Hepatocyte (in vitro differentiated cells): ENCODE measurements at regions not wholly inside any gene's neighbourhood (a gene's known extent, or its start where the extent isn't known, plus 50 kb on each side); places are given as distances from the start of the nearest gene placed in this dataset.

Experiments used
- DNase-seq: peaks from one replicate; pipeline ENCODE4 v3.0.0-alpha.2; 2016; ENCODE audit warnings: low spot score
- H2AFZ ChIP-seq: fragments of 200-600 bp; sonication (generic); 2 replicates; pipeline ENCODE4 v1.6.0; 2016; ENCODE audit warnings: antibody characterized with exemption, mild to moderate bottlenecking
- H3K27ac ChIP-seq: fragments of 200-600 bp; sonication (generic); 2 replicates; pipeline ENCODE4 v1.5.1; 2016; ENCODE audit warnings: mild to moderate bottlenecking
- H3K27me3 ChIP-seq: fragments of 200-600 bp; sonication (generic); 2 replicates; pipeline ENCODE4 v1.6.1; 2016
- H3K36me3 ChIP-seq: fragments of 200-600 bp; sonication (generic); replicated peaks from 2 replicates; pipeline ENCODE4 v1.5.1; 2016; ENCODE audit warnings: low read depth; ENCODE audit not compliant: insufficient read depth
- H3K4me1 ChIP-seq: fragments of 200-600 bp; sonication (generic); 2 replicates; pipeline ENCODE4 v1.5.1; 2016; ENCODE audit warnings: mild to moderate bottlenecking, moderate library complexity; ENCODE audit not compliant: insufficient read depth
- H3K4me2 ChIP-seq: fragments of 200-600 bp; sonication (generic); 2 replicates; pipeline ENCODE4 v1.6.0; 2016
- H3K4me3 ChIP-seq: fragments of 200-600 bp; sonication (generic); 2 replicates; pipeline ENCODE4 v1.5.1; 2016; ENCODE audit warnings: mild to moderate bottlenecking
- H3K79me2 ChIP-seq: fragments of 200-600 bp; sonication (generic); 2 replicates; pipeline ENCODE4 v1.6.0; 2017; ENCODE audit warnings: mild to moderate bottlenecking
- H3K9me2 ChIP-seq: fragments of 200-600 bp; sonication (generic); replicated peaks from 2 replicates; pipeline ENCODE4 v1.6.0; 2017; ENCODE audit warnings: mild to moderate bottlenecking; ENCODE audit not compliant: insufficient read depth
- H3K9me3 ChIP-seq: fragments of 200-600 bp; sonication (generic); 2 replicates; pipeline ENCODE4 v1.5.1; 2016; ENCODE audit warnings: low read depth, mild to moderate bottlenecking
- H4K20me1 ChIP-seq: fragments of 200-600 bp; sonication (generic); 2 replicates; pipeline ENCODE4 v1.6.0; 2016; ENCODE audit warnings: mild to moderate bottlenecking; ENCODE audit not compliant: insufficient read depth, poor library complexity, severe bottlenecking
- EZH2 ChIP-seq: fragments of 200-600 bp; sonication (generic); IDR thresholded peaks from 2 replicates; pipeline ENCODE4 v1.6.1; 2016; ENCODE audit warnings: antibody characterized with exemption, mild to moderate bottlenecking, borderline replicate concordance
- EZH2phosphoT487 ChIP-seq: fragments of 200-600 bp; sonication (generic); IDR thresholded peaks from one replicate; pipeline ENCODE4 v1.6.1; 2018; ENCODE audit warnings: antibody characterized with exemption, mild to moderate bottlenecking, low read depth, moderate library complexity; ENCODE audit not compliant: unreplicated experiment, severe bottlenecking
- WGBS: methylation state at CpG from one replicate; pipeline ENCODE4 v1.1.6; 2016; ENCODE audit warnings: low lambda C conversion rate; ENCODE audit errors: missing lambda C conversion rate; 5-methylcytosine and 5-hydroxymethylcytosine counted together
- TF ChIP-seq, protein P1 (sequence below): fragments of 200-600 bp; sonication (generic); IDR thresholded peaks from 2 replicates; pipeline ENCODE4 v1.5.1; 2016; ENCODE audit warnings: antibody characterized with exemption, mild to moderate bottlenecking; ENCODE audit not compliant: poor library complexity

DNA sequence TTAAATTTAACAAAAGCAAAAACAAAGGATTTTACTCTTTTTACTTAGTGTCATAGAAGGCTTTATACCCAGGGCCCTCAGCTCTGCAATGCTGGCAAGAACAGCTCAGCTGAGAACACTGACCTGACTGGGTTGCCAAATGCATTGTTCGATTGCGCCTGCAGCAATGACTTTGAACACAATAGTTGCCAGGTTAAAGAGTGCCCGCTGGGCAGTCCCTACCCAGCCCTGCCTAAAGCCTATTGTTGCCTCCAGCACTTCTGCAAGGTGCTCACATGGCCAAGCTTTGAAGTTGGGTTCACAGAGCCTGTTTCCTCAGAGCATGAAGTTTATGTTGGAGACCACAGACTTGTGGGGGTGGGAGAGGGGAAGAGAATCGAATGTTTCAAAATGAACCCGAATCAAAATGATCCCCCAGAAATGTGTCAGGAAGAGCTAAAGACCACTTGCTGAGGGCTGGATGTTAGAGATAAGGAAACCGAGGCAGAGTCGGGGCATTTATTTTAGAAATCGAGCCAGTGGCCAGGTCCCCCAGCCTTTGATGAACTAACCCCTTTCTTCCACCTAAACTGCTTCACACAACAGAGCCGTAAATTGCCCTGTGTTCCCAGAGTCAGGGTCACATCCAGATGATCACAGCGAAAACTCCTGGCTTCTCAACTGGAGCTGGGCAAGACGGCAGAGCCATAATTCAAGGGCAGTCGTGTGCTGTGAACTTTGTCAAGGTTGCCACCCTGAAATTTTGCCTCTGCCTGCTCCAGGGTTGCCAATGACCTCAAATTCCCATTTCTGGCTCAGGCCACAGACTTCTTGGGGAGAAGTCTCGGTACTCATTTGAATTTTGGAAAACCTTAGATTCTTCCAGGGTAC is 55.0 kb downstream of the FOXA2 start:
- Histone ChIP-seq H2AFZ (no peak overlapping the region), H3K4me3 (no peak overlapping the region), H3K36me3 (no peaks in the 10 kb centered on the region), H4K20me1 (no peaks in the 10 kb centered on the region), H3K79me2 (no peaks in the 10 kb centered on the region), H3K4me2 (no peak overlapping the region), H3K9me2 (no peaks in the 10 kb centered on the region), H3K4me1 (no peaks in the 10 kb centered on the region), H3K9me3 (no peaks in the 10 kb centered on the region), H3K27me3 (no peaks in the 10 kb centered on the region), H3K27ac (no peak overlapping the region)
- 83% methylated on average over 13 of the region's 13 CpGs for WGBS
- no peak for DNase-seq
- TF ChIP-seq EZH2 = no peak
- TF ChIP-seq, protein P1, sequence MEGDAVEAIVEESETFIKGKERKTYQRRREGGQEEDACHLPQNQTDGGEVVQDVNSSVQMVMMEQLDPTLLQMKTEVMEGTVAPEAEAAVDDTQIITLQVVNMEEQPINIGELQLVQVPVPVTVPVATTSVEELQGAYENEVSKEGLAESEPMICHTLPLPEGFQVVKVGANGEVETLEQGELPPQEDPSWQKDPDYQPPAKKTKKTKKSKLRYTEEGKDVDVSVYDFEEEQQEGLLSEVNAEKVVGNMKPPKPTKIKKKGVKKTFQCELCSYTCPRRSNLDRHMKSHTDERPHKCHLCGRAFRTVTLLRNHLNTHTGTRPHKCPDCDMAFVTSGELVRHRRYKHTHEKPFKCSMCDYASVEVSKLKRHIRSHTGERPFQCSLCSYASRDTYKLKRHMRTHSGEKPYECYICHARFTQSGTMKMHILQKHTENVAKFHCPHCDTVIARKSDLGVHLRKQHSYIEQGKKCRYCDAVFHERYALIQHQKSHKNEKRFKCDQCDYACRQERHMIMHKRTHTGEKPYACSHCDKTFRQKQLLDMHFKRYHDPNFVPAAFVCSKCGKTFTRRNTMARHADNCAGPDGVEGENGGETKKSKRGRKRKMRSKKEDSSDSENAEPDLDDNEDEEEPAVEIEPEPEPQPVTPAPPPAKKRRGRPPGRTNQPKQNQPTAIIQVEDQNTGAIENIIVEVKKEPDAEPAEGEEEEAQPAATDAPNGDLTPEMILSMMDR = no peak
- no peak for TF ChIP-seq EZH2phosphoT487

DNA sequence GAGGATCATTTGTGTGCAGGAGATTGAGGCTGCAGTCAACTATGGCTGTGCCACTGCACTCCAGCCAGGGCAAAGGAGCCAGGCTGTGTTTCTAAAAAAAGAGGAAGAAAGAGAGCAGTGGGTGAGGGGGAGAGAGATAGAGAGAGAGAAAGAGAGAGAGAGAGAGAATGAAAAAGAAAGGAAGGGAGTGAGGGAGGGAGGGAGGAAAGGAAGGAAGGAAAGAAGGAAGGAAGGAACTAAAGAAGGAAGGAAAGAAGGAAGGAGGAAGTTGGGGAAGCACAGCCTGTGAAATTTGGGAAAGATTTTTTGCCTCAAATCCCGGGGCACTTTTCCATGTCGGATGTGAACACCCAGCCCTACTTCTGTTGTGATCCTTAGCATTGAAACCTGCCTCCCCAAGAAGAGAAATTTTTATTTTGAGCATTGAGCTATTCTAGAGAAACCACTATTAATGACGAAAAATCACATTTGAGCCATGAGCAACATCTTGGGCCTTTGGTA is 57.8 kb downstream of the FOXA2 start:
- Histone ChIP-seq H2AFZ (no peak overlapping the region), H3K4me2 (no peak overlapping the region), H3K36me3 (no peaks in the 10 kb centered on the region), H3K27me3 (no peaks in the 10 kb centered on the region), H4K20me1 (no peaks in the 10 kb centered on the region), H3K27ac (no peak overlapping the region), H3K9me2 (no peaks in the 10 kb centered on the region), H3K4me1 (peaks cover 6% of the 10 kb centered on the region), H3K4me3 (no peak overlapping the region), H3K9me3 (no peaks in the 10 kb centered on the region), H3K79me2 (no peaks in the 10 kb centered on the region)
- 81% methylated on average over 3 of the region's 3 CpGs for WGBS
- no peak for DNase-seq
- no peak for TF ChIP-seq EZH2phosphoT487

- no peaks in the 10 kb centered on the region for H3K27me3 ChIP-seq
- no peaks in the 10 kb centered on the region for H3K79me2 ChIP-seq
- DNase-seq = no peak
- 92% methylated on average over 7 of the region's 7 CpGs for WGBS
- H3K36me3 ChIP-seq = no peaks in the 10 kb centered on the region
- H3K9me3 ChIP-seq = no peaks in the 10 kb centered on the region
- TF ChIP-seq EZH2phosphoT487 (no peak), EZH2 (no peak)
- TF ChIP-seq, protein P1 = no peak
- H3K4me2 ChIP-seq = no peak overlapping the region
- peaks cover 6% of the 10 kb centered on the region for H3K4me1 ChIP-seq
- no peaks in the 10 kb centered on the region for H4K20me1 ChIP-seq
- no peaks in the 10 kb centered on the region for H3K9me2 ChIP-seq
- no peak overlapping the region for H3K27ac ChIP-seq
- no peak overlapping the region for H2AFZ ChIP-seq
- no peak overlapping the region for H3K4me3 ChIP-seq
These were observed 58.6 kb downstream of the FOXA2 start for GRCh38 chr20:22525821-22526220.

- no peak overlapping the region for H3K4me2 ChIP-seq
- no peaks in the 10 kb centered on the region for H3K27me3 ChIP-seq
- no peaks in the 10 kb centered on the region for H4K20me1 ChIP-seq
- TF ChIP-seq, protein P1 = no peak
- no peak for TF ChIP-seq EZH2
- TF ChIP-seq EZH2phosphoT487 = no peak
- H3K27ac ChIP-seq = peak overlapping the region; percentile 97
- H2AFZ ChIP-seq = no peak overlapping the region
- no peaks in the 10 kb centered on the region for H3K79me2 ChIP-seq
- WGBS = 80% methylated on average over 4 of the region's 4 CpGs
- H3K4me1 ChIP-seq = peaks cover 6% of the 10 kb centered on the region
- no peak overlapping the region for H3K4me3 ChIP-seq
- DNase-seq = no peak
- H3K36me3 ChIP-seq = no peaks in the 10 kb centered on the region
- no peaks in the 10 kb centered on the region for H3K9me2 ChIP-seq
- no peaks in the 10 kb centered on the region for H3K9me3 ChIP-seq
These were observed 59.1 kb downstream of the FOXA2 start for GRCh38 chr20:22525069-22525820.
